ENCODE measurements at regions not wholly inside any gene's neighbourhood (a gene's known extent, or its start where the extent isn't known, plus 50 kb on each side); places are given as distances from the start of the nearest gene placed in this dataset.

DNA sequence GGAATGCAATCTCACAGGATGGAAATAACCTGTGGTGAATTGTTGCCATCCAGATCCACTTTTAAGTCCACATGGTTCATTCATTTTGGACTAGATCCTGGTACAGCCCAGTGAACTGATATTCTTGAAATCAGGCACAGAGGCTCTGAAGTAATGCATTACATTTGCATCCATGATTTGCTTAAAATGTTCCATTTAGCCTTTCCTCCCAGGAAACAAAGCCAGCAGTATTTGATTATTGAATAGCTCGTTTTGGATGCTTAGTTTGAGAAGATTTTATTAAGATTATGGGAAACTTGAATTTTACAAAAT is 995.8 kb upstream of the CDH2 start:
- TF ChIP-seq, protein P1, sequence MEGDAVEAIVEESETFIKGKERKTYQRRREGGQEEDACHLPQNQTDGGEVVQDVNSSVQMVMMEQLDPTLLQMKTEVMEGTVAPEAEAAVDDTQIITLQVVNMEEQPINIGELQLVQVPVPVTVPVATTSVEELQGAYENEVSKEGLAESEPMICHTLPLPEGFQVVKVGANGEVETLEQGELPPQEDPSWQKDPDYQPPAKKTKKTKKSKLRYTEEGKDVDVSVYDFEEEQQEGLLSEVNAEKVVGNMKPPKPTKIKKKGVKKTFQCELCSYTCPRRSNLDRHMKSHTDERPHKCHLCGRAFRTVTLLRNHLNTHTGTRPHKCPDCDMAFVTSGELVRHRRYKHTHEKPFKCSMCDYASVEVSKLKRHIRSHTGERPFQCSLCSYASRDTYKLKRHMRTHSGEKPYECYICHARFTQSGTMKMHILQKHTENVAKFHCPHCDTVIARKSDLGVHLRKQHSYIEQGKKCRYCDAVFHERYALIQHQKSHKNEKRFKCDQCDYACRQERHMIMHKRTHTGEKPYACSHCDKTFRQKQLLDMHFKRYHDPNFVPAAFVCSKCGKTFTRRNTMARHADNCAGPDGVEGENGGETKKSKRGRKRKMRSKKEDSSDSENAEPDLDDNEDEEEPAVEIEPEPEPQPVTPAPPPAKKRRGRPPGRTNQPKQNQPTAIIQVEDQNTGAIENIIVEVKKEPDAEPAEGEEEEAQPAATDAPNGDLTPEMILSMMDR (IDR thresholded peaks at IDR 0.05), result no peak
- TF ChIP-seq POLR2A (IDR thresholded peaks at IDR 0.05) (no peak), EP300 (IDR thresholded peaks at IDR 0.05) (no peak), POLR2AphosphoS5 (IDR thresholded peaks at IDR 0.05) (no peak)
